IMR-90 (cell line): ENCODE measurements at regions not wholly inside any gene's neighbourhood (a gene's known extent, or its start where the extent isn't known, plus 50 kb on each side); places are given as distances from the start of the nearest gene placed in this dataset.

Experiments
- ATAC-seq: fragments of 200-7000 bp; cut with Tn5 transposase; 2 replicates; pipeline ENCODE4 v1.9.1; 2020; ENCODE audit warnings: low read depth, mild to moderate bottlenecking, moderate library complexity
- BruUV-seq: library from RNA; stranded (reverse); fragments of 400-500 nt; replicated peaks from 2 replicates; lab custom pipeline; 2021; lab: Mats Ljungman, UMichigan
- CTCF ChIA-PET: fragments of 300-600 bp; formaldehyde crosslinking; extraction: SDS; loops from one replicate; lab custom pipeline; 2021; ENCODE audit warnings: antibody characterized with exemption; lab: Yijun Ruan, JAX
- POLR2A ChIA-PET: fragments of 300-600 bp; sonication (Branson Sonifier 250); formaldehyde crosslinking; loops from one replicate; lab custom pipeline; 2022; ENCODE audit warnings: antibody characterized with exemption; ENCODE audit not compliant: unreplicated experiment; lab: Charles Lee
- DNase-seq: peaks from one replicate; pipeline ENCODE4 v3.0.0; 2013
- H2AFZ ChIP-seq: replicated peaks from 2 replicates; pipeline ENCODE3; 2013; ENCODE audit warnings: low read length, mild to moderate bottlenecking; ENCODE audit not compliant: poor library complexity
- H2AK5ac ChIP-seq: 2 replicates; pipeline ENCODE4 v1.6.1; 2013; ENCODE audit warnings: low read depth, low read length, inconsistent platforms
- H2AK9ac ChIP-seq: replicated peaks from 2 replicates; pipeline ENCODE3; 2013; ENCODE audit warnings: mild to moderate bottlenecking, low read depth, low read length, moderate library complexity; ENCODE audit not compliant: poor library complexity
- H2BK120ac ChIP-seq: 2 replicates; pipeline ENCODE4 v1.6.1; 2013; ENCODE audit warnings: low read depth, low read length, inconsistent platforms
- H2BK15ac ChIP-seq: 3 replicates; pipeline ENCODE4 v1.6.1; 2013; ENCODE audit warnings: low read depth, low read length, inconsistent platforms
- H2BK20ac ChIP-seq: 2 replicates; pipeline ENCODE4 v1.6.1; 2013; ENCODE audit warnings: low read depth, mild to moderate bottlenecking, inconsistent platforms, low read length, moderate library complexity
- H2BK5ac ChIP-seq: 2 replicates; pipeline ENCODE4 v1.6.1; 2013; ENCODE audit warnings: mild to moderate bottlenecking, low read depth, low read length, inconsistent platforms; ENCODE audit not compliant: poor library complexity, severe bottlenecking
- H3K14ac ChIP-seq: replicated peaks from 2 replicates; pipeline ENCODE4 v1.6.1; 2013; ENCODE audit warnings: low read depth, low read length, inconsistent platforms
- H3K18ac ChIP-seq: 2 replicates; pipeline ENCODE4 v1.6.1; 2013; ENCODE audit warnings: low read depth, low read length, control low read depth
- H3K23ac ChIP-seq: 2 replicates; pipeline ENCODE4 v1.6.1; 2013; ENCODE audit warnings: low read depth, low read length, inconsistent platforms
- H3K27ac ChIP-seq: 2 replicates; pipeline ENCODE4 v1.5.1; 2013; ENCODE audit warnings: mild to moderate bottlenecking, control low read depth, low read length; ENCODE audit not compliant: insufficient read depth
- H3K27me3 ChIP-seq: 2 replicates; pipeline ENCODE4 v1.6.1; 2013; ENCODE audit warnings: low read length; ENCODE audit not compliant: control insufficient read depth, insufficient read depth
- H3K36me3 ChIP-seq: 2 replicates; pipeline ENCODE4 v1.6.1; 2013; ENCODE audit warnings: low read length, mixed read lengths; ENCODE audit not compliant: control insufficient read depth, insufficient read depth
- H3K4ac ChIP-seq: 2 replicates; pipeline ENCODE4 v1.6.1; 2013; ENCODE audit warnings: low read depth, low read length, inconsistent platforms
- H3K4me1 ChIP-seq: 2 replicates; pipeline ENCODE4 v1.6.1; 2013; ENCODE audit warnings: low read length, mixed read lengths; ENCODE audit not compliant: control insufficient read depth, insufficient read depth
- H3K4me2 ChIP-seq: 2 replicates; pipeline ENCODE4 v1.6.1; 2013; ENCODE audit warnings: low read depth, mild to moderate bottlenecking, control low read depth, low read length, moderate library complexity
- H3K4me3 ChIP-seq: 2 replicates; pipeline ENCODE4 v1.5.1; 2013; ENCODE audit warnings: low read depth, mild to moderate bottlenecking, control low read depth, low read length, moderate library complexity; ENCODE audit not compliant: insufficient read depth
- H3K56ac ChIP-seq: 2 replicates; pipeline ENCODE4 v1.6.1; 2013; ENCODE audit warnings: low read length, inconsistent platforms; ENCODE audit not compliant: insufficient read depth; ENCODE audit errors: extremely low read depth
- H3K79me1 ChIP-seq, 2 experiments: 2 replicates each; pipeline ENCODE4 v1.6.1; 2013; ENCODE audit warnings: low read length in 2 of 2, inconsistent platforms in 1 of 2, low read depth in 1 of 2
- H3K9ac ChIP-seq: 2 replicates; pipeline ENCODE4 v1.6.1; 2013; ENCODE audit warnings: low read depth, low read length, control low read depth
- H3K9me1 ChIP-seq: 2 replicates; pipeline ENCODE4 v1.6.1; 2013; ENCODE audit warnings: low read length, inconsistent platforms; ENCODE audit not compliant: insufficient read depth
- H3K9me3 ChIP-seq: 2 replicates; pipeline ENCODE4 v1.6.1; 2013; ENCODE audit warnings: low read length; ENCODE audit not compliant: control insufficient read depth, insufficient read depth
- H4K20me1 ChIP-seq: 2 replicates; pipeline ENCODE4 v1.6.1; 2013; ENCODE audit warnings: low read length, inconsistent platforms; ENCODE audit not compliant: insufficient read depth
- H4K5ac ChIP-seq: 2 replicates; pipeline ENCODE4 v1.6.1; 2013; ENCODE audit warnings: mild to moderate bottlenecking, low read depth, low read length, control low read depth
- H4K8ac ChIP-seq, 2 experiments: 2 replicates each; pipeline ENCODE4 v1.6.1; 2013; ENCODE audit warnings: low read depth in 2 of 2, low read length in 2 of 2, control low read depth in 1 of 2, inconsistent platforms in 1 of 2
- H4K91ac ChIP-seq: 2 replicates; pipeline ENCODE4 v1.6.1; 2013; ENCODE audit warnings: low read depth, low read length, inconsistent platforms; ENCODE audit not compliant: insufficient read depth
- RAD21 ChIP-seq: IDR thresholded peaks from 2 replicates; pipeline ENCODE4 v1.6.1; 2012; ENCODE audit warnings: low read length, improper control_type of control experiment
- WGBS, 2 experiments: methylation state at CpG; one replicate each; pipeline versions ENCODE4 v1.1.5 to v1.1.7; 2013; ENCODE audit warnings: missing lambda C conversion rate in 2 of 2; ENCODE audit not compliant: insufficient read length in 1 of 2; ENCODE audit errors: extremely low coverage in 2 of 2; 5-methylcytosine and 5-hydroxymethylcytosine counted together
- dilution Hi-C: fragments of 300-500 bp; cut with HindIII; formaldehyde crosslinking; loops from one replicate; pipeline ENCODE4 v1.14.3; 2018; ENCODE audit warnings: low sequenced_read_pairs; ENCODE audit not compliant: unreplicated experiment
- in situ Hi-C: fragments of 300-500 bp; cut with MboI; formaldehyde crosslinking; loops from 3 replicates; pipeline ENCODE4 v1.14.3; 2019; ENCODE audit warnings: low sequenced_read_pairs, inconsistent platforms, mixed read lengths
- intact Hi-C: fragments of 100-400 bp; cut with micrococcal nuclease; formaldehyde crosslinking; loops from 2 replicates; pipeline ENCODE4 v1.10.0; 2022
- TF ChIP-seq, protein P1 (sequence below): fragments of 150-350 bp; IDR thresholded peaks from 2 replicates; pipeline ENCODE4 v1.6.1; 2016; ENCODE audit warnings: low read depth, mild to moderate bottlenecking, low read length, moderate library complexity, borderline replicate concordance

DNA sequence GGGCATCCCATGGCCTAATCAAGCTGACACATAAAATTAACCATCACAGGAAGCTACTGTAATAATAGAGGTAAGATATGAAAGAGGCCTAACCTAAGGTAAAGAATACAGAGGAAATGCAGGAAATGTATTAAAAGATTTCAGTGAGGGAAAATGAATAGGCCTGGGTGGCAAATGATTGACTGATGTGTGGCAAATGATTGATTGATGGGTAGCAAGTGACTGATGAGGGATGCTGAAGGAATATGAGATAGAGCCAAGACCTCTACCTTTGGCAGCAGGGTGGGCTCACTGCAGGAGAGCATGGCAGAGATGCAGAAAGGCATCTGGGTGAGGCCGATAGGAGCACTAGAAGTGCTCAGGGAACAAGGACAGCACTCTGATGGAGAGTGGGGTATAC lies 172.9 kb downstream of the KCTD12 start:
- POLR2A ChIA-PET = no interaction called here
- TF ChIP-seq, protein P1, sequence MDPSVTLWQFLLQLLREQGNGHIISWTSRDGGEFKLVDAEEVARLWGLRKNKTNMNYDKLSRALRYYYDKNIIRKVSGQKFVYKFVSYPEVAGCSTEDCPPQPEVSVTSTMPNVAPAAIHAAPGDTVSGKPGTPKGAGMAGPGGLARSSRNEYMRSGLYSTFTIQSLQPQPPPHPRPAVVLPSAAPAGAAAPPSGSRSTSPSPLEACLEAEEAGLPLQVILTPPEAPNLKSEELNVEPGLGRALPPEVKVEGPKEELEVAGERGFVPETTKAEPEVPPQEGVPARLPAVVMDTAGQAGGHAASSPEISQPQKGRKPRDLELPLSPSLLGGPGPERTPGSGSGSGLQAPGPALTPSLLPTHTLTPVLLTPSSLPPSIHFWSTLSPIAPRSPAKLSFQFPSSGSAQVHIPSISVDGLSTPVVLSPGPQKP = no peak
- TF ChIP-seq RAD21 = no peak

More for the DNA sequence above, 172.9 kb downstream of the KCTD12 start:
- Histone ChIP-seq H3K9ac (no peak overlapping the region), H2AK5ac (peak overlapping the region; percentile 79), H2BK20ac (peak overlapping the region; percentile 86; the same call in 1 of the 2 replicates), H2BK5ac (no peak overlapping the region), H4K8ac (no peak overlapping the region), H3K27me3 (no peaks in the 10 kb centered on the region), H4K20me1 (no peaks in the 10 kb centered on the region), H2BK15ac (0 out of 3 replicates have a peak overlapping the region, but pooled peaks have one; percentile 64), H3K79me1 (no peaks in the 10 kb centered on the region), H3K4me1 (peaks cover 19% of the 10 kb centered on the region), H3K23ac (no peak overlapping the region), H3K9me1 (peaks cover 7% of the 10 kb centered on the region), H4K91ac (no peak overlapping the region), H3K4me2 (no peak overlapping the region), H3K36me3 (no peaks in the 10 kb centered on the region), H4K5ac (no peak overlapping the region), H3K56ac (no peak overlapping the region), H2AFZ (no peak overlapping the region), H3K27ac (no peak overlapping the region), H2AK9ac (no peak overlapping the region), H3K14ac (peak overlapping the region; percentile 10; the same call in 1 of the 2 replicates), H2BK120ac (peak overlapping the region; percentile 75), H3K4me3 (no peak overlapping the region), H3K9me3 (no peaks in the 10 kb centered on the region), H3K4ac (peak overlapping the region; percentile 62; the same call in 1 of the 2 replicates), H3K18ac (peak overlapping the region; percentile 35)
- intact Hi-C loops (no loop called here), dilution Hi-C loops (no loop called here), in situ Hi-C loops (loop anchor here (25.0 kb wide), 1 partner anchor 1026 kb away; no protein-coding TSS in a partner anchor)
- no TSS peak for BruUV-seq
- WGBS, 2 experiments = 100% methylated on average over 1 of the region's 1 CpG; no CpG with 5 or more reads in 1 of the 2 experiments
- no peak for DNase-seq
- no peak for ATAC-seq
- CTCF ChIA-PET = no interaction called here
